Activated T-cell treated with anti-CD3 and anti-CD28 coated beads for 1 hour (primary cell): ENCODE measurements at regions not wholly inside any gene's neighbourhood (a gene's known extent, or its start where the extent isn't known, plus 50 kb on each side); places are given as distances from the start of the nearest gene placed in this dataset.

Experiments
- DNase-seq: peaks from one replicate; pipeline ENCODE4 v3.0.0-alpha.2; 2020; ENCODE audit warnings: low read depth

- DNase-seq: no peak
Measured at GRCh38 chr3:178059836-178060235, 476.4 kb upstream of the KCNMB2 start.

DNA sequence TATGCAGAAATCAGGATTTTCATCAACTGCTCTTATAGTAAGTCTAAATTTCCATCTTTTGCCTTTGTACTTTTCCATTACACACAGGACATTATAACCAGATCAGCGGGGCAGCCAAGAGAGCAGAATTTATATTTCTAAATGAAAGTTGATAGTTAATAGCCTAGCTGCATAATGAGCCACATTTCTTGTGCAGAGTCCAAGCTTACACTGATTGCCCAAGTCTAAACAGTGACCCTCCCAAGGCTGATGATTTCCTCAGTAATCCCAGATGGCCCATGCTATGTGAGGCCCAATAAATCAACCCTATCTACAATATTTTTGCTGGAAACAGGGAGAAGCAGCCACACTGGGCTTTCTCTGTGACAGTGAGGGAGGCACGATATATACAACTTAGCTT is 475.8 kb upstream of the KCNMB2 start:
- DNase-seq: no peak

DNA sequence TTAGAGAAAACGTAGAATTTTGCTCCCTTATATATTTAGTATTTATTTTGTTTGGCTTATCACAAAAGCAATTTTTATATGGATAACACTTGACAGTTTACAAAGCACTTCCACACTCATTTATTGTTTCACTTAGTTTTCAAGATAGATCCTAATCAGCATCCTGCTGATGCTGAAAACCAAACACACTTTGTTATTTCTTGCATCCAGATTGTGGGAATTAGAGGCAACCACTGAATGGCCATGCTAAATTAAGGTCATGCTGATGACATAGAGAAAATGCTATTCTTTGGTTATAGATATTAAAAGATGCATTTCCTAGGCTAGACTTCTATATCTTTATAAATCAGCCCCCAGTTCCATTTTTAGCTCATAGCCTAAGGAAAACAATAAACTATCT is 474.1 kb upstream of the KCNMB2 start:
- DNase-seq: no peak

- DNase-seq: no peak
Measured at GRCh38 chr3:178063461-178063860, 472.8 kb upstream of the KCNMB2 start.

GRCh38 chr3:178067721-178068120 is 468.5 kb upstream of the KCNMB2 start:
- no peak for DNase-seq

- DNase-seq: no peak
Measured at GRCh38 chr3:178072391-178073305, 463.6 kb upstream of the KCNMB2 start.

GRCh38 chr3:178073366-178073765 is 462.9 kb upstream of the KCNMB2 start:
- DNase-seq: no peak

GRCh38 chr3:178075344-178075743 is 460.9 kb upstream of the KCNMB2 start:
- DNase-seq: no peak

DNA sequence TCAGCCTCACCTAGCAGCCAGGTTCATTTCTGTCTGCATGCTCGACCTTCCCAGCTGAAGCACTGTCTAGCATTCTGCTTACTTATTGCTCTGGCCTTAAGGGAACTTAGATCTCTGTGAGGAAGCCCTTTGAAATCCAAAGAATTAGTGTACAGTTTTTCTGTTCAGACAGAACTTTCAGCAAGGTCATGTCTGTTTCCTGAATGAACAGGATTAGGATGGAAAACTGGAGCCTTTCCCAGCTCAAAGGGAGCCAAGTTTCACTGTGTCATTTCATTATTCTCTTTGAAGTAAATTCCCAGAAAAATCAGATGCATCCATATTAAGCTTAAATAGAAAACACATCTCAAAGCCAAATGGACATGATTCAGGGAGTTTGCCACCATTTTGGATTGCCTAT is 457.3 kb upstream of the KCNMB2 start:
- DNase-seq: no peak

GRCh38 chr3:178079966-178080365 is 456.3 kb upstream of the KCNMB2 start:
- DNase-seq: no peak

DNA sequence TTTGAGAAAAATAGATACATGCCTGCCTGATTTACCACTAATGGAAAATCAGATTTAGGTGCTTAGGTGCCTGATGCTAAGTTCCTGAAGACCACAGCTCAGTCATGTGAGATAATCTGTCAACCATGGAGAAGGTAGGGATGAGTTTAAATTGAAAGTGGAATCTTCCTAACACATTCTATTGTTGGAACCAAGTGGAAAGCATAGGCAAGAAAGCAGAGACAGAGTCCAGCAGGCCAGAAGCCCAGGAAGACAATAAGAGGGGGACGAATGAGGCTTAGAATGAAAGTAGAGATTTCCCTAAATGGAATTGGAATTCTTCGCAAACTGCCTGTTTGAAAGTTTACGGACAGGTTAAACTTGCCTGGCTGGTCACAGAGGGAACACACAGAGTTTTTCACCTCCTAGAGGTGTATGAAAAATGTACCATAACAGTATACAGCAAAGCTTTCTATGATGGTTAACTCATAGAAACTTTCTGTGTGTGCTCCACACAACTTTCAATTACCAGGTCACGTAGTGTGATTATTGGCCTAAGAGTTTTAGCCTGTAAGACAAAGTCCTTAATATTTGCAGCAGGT is 453.8 kb upstream of the KCNMB2 start:
- DNase-seq: no peak

DNA sequence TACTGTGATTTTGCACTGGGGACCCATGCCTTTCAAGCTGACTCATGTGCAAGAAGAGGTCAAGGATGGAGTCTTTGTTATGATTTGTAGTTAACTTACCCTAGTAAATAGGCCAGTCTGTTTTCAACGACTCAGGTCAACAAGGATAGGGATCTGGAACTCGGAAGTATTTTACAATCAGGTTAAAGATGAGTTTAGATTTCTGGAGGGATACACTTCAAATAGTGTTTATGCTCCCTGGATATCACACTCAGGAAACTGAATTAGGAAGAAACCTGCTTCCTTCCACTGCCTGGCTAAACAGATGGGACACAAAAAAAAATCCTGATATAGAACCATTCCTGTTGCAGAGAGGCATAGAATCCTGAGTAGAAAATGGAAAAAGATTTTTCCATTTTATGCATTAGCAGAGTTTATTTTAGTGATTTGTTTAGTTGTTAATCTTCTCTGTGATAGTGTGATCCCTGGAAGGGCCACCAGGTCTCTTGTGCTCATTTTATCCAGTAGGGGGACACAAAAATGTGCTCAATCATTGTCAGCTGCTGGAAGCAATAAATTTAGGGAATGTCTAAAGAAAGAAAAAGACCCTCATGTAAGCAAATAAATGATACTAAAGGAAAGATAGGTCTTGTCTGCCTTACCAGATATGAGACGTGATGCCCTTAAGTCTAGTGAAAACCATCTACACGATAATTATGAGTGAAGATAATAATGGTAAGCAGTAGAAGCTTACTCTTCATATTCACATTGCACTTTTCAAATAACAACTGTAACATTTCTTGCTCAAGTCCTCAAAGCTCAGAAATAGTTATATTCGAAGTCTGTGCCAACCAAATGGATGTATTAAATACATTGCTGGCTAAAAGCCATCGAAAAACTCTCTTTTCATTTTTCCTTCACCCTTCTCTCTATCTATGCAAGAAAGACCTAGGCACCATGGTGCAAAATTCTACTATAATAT is 452.1 kb upstream of the KCNMB2 start:
- no peak for DNase-seq

- DNase-seq: peak; percentile 11
Measured at GRCh38 chr3:178084938-178085816, 451.1 kb upstream of the KCNMB2 start.

DNA sequence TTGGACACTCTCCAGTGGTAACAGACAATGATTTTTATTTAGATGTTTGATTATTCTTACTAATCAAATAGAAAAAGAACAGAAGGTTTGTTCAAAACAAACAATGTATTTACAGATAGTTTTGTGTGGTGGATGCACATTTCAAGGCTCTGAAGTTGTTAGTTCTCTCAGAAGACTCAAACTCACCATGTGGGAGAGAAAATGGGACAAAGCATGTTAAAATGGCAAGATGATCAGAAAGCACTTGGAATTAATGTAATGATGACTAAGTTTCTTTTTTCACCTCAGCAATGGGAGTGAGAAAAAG is 450.5 kb upstream of the KCNMB2 start:
- no peak for DNase-seq

- no peak for DNase-seq
Measured at GRCh38 chr3:178086144-178086825, 450.0 kb upstream of the KCNMB2 start.

DNA sequence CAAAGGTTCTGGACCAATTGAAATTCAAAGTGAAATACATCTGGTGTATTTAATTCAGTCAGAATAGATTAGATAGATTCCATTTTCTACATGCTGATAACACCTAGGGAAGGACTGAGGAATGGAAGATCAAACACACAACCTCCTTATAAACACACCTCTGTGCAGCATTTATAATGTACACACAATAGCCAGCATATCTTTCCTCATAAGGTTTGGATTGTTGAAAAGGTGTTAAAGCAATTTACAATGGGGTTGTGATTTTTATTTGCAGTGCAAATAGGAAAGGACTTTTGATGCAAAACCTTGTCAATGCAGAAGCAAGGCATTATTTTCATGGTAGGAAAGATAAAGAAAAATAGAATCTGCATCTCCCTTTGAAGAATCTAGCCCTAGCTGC is 448.9 kb upstream of the KCNMB2 start:
- DNase-seq: no peak

- DNase-seq: no peak
Measured at GRCh38 chr3:178088963-178089362, 447.3 kb upstream of the KCNMB2 start.

GRCh38 chr3:178090899-178091298 is 445.3 kb upstream of the KCNMB2 start:
- no peak for DNase-seq

- no peak for DNase-seq
Measured at GRCh38 chr3:178095522-178095921, 440.7 kb upstream of the KCNMB2 start.

DNA sequence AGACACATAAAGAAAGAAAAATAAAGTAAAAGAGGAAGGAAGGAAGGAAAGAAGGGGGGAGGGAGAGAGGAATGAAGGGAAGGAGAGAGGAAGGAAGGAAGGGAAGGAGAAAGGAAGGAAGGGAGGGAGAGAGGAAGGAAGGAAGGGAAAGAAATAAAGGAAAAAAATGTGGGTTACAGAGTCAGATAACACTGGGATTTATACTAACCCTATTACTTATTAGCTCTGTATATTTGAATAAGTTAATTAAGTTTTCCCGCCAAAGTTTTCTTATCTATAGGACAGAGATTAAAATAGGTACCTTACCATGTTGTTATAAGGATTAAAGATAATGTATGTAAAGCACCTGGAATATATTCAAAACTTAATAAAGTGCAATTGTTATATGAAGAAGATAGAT is 439.3 kb upstream of the KCNMB2 start:
- DNase-seq: no peak

DNA sequence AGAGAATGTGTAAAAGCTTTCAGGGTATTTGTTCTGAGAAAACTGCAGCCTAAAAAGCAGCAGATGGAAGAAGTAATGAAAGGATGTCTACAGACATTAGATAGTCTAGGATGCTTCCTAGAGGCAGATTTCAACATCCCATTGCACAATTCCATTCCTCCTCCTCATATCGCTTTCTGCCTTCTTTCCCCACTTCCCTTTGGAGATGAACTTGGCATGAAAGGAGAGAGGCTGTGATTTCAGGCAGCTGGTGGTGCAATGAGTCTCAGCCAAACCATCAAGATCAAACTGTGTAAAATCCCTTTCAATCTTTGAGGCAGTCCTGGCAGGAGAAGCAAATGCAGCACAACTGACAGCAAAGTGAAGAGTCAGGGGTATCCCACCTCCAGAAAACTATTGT is 438.7 kb upstream of the KCNMB2 start:
- DNase-seq: no peak
